GM12875 (cell line): ENCODE measurements at regions not wholly inside any gene's neighbourhood (a gene's known extent, or its start where the extent isn't known, plus 50 kb on each side); places are given as distances from the start of the nearest gene placed in this dataset.

Experiments
- H3K4me3 ChIP-seq: one replicate; pipeline ENCODE4 v1.5.1; 2011; ENCODE audit warnings: low read depth, low read length, control low read depth
- TF ChIP-seq, protein P1 (sequence below): IDR thresholded peaks from 2 replicates; pipeline ENCODE4 v1.5.1; 2011; ENCODE audit warnings: low read depth, mild to moderate bottlenecking, control low read depth, inconsistent platforms, low read length, moderate library complexity, borderline replicate concordance; ENCODE audit not compliant: insufficient read depth

- TF ChIP-seq, protein P1, sequence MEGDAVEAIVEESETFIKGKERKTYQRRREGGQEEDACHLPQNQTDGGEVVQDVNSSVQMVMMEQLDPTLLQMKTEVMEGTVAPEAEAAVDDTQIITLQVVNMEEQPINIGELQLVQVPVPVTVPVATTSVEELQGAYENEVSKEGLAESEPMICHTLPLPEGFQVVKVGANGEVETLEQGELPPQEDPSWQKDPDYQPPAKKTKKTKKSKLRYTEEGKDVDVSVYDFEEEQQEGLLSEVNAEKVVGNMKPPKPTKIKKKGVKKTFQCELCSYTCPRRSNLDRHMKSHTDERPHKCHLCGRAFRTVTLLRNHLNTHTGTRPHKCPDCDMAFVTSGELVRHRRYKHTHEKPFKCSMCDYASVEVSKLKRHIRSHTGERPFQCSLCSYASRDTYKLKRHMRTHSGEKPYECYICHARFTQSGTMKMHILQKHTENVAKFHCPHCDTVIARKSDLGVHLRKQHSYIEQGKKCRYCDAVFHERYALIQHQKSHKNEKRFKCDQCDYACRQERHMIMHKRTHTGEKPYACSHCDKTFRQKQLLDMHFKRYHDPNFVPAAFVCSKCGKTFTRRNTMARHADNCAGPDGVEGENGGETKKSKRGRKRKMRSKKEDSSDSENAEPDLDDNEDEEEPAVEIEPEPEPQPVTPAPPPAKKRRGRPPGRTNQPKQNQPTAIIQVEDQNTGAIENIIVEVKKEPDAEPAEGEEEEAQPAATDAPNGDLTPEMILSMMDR = no peak
- no peak overlapping the region for H3K4me3 ChIP-seq
Measured at GRCh38 chr6:115663681-115664080, 397.0 kb downstream of the FRK start.

DNA sequence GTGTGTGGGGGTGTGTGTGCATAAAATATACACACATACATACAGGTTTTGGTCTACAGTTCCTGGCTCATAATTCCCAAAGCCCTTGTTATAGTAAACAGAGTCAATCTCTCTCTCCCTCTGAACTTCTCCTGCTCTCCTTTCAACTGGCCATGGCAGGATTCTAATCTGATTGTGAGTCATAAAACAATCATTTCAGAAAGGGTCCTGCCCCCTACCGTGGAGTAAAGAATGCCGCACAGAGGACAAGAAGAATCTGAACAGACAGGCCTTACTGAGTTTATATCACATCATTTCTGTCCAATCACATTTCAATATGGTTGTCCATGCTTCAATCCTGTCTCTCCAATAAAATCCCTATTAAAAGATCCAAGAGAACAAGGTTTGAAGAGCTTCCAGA lies 416.9 kb downstream of the FRK start:
- no peak overlapping the region for H3K4me3 ChIP-seq
- TF ChIP-seq, protein P1 = no peak

DNA sequence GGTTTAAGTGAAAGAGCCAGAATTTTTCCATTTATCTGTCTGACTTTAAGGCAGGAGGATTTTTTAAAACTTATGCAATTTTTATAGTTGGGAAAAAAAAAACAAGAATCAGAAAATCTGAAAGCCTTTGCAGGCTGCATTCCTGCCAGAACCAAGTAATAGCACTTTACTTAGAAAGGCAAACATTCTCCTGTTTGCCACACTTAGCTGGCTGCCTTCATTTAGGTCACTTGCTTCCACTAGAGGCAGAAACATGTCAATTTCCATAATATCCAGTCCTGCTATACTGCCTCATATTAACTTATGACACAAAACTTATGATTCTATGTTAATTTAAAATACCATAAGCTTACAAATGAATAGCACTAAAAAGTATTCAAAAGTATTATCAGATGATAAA lies 425.8 kb downstream of the FRK start:
- H3K4me3 ChIP-seq = no peak overlapping the region
- TF ChIP-seq, protein P1 = no peak

GRCh38 chr6:115634131-115634530 lies 426.6 kb downstream of the FRK start:
- TF ChIP-seq, protein P1 = no peak

DNA sequence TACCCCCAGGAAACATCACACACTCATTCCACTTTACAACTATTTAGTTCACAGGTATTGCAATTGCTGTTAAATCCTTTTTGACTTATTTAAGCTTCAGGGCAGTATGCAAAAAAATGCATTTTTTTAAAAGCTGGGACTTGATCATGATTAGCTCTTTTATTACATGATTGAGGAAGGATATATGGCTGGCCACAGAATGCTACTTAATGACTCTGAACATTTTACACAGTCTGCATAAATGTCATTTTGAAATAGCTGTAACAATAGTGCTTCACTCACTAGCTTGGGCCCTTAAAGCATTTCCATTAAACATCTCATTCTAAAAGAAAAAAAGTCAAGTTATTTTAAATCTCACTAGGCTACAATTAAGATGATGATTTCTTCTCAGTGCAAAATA lies 429.7 kb downstream of the FRK start:
- TF ChIP-seq, protein P1 = no peak
- no peak overlapping the region for H3K4me3 ChIP-seq

More at GRCh38 chr6:115634131-115634530, 426.6 kb downstream of the FRK start:
- no peak overlapping the region for H3K4me3 ChIP-seq

GRCh38 chr6:115630424-115631024 lies 430.2 kb downstream of the FRK start:
- H3K4me3 ChIP-seq = no peak overlapping the region
- TF ChIP-seq, protein P1 = no peak

- H3K4me3 ChIP-seq = no peak overlapping the region
- TF ChIP-seq, protein P1 = no peak
Measured at GRCh38 chr6:115629415-115629814, 431.3 kb downstream of the FRK start.
